ENCODE measurements at regions not wholly inside any gene's neighbourhood (a gene's known extent, or its start where the extent isn't known, plus 50 kb on each side); places are given as distances from the start of the nearest gene placed in this dataset.

GRCh38 chr18:22325396-22325795 is 92.3 kb downstream of the CTAGE1 start:
- Histone ChIP-seq H3K79me2 (ENCODE audit: insufficient read depth) (no peaks in the 10 kb centered on the region), H4K20me1 (ENCODE audit: insufficient read depth) (no peaks in the 10 kb centered on the region), H3K27ac (no peak overlapping the region), H3K4me3 (no peak overlapping the region), H3K36me3 (ENCODE audit: low read depth) (no peaks in the 10 kb centered on the region), H3K9me3 (ENCODE audit: low read depth) (no peaks in the 10 kb centered on the region), H2AFZ (no peak overlapping the region), H3K4me2 (ENCODE audit: unreplicated experiment) (no peak overlapping the region), H3K4me1 (ENCODE audit: insufficient read depth) (no peaks in the 10 kb centered on the region), H3F3A (ENCODE audit: insufficient read depth) (no peaks in the 10 kb centered on the region), H3K27me3 (replicated peaks; ENCODE audit: insufficient read depth) (no peaks in the 10 kb centered on the region; the same call in 1 of the 2 replicates), H3K9ac (no peak overlapping the region), H3K9me2 (ENCODE audit: insufficient read depth) (no peaks in the 10 kb centered on the region)
- 95 to 96% methylated on average over 8 of the region's 8 CpGs for WGBS, 2 experiments (ENCODE audit: low coverage in 1 of 2, low lambda C conversion rate in 2 of 2, missing lambda C conversion rate in 2 of 2)
- in situ Hi-C loops (cut with MboI), result no loop called here
- no peak for DNase-seq
- no peak for TF ChIP-seq EZH2phosphoT487 (IDR thresholded peaks at IDR 0.05; ENCODE audit: insufficient read depth, low read depth)
- no peak for TF ChIP-seq EZH2 (IDR thresholded peaks at IDR 0.05; ENCODE audit: insufficient read depth, poor library complexity, severe bottlenecking)

DNA sequence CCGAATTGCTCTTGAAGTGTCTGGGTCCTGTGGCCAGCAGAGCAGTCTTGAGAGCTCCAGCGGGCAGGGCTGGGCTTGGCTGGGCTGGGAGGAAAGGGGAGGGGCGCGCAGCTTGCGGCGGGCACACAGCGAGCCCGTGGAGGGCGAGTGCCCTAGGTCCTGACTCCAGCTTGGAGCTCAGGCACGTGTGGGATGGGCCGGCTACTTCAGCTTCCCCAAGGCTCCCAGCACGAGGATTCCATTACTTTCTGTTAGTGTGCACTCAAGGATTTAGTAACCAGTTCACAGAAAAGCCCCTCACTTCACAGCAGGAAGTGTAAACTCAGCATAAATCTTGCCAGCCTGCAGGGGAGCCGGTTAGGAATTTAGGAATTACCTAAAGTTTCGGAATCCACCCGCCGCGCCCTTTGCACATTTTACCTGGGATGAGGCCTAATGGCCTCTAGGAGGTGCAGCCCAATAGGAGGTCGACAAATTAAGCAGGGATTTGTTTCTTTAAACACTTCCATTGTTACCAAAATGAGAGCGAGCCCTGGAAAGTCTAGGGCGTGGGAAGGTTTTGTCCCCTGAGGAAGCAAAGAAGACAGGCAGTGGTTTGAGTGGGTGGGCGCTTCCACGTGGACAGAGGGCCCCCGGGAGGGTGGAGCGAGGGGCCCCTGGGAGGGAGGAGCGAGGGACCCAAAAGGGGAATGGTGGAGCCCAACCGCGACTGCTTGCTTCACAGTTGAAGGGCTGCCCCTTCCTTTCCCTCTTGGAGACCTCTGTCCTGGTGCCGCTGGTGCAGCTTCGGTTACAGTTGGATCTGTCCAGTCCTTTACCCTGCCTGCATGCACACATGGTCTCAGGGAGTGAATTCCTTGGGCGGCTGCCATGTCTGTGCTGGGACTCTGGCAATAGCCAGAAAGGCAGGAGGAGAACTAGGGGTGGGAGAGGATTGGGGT is 93.3 kb downstream of the CTAGE1 start:
- peak overlapping the region; percentile 51 for H2AFZ ChIP-seq
- no peak overlapping the region for H3K9ac ChIP-seq
- H3K9me3 ChIP-seq (ENCODE audit: low read depth), result no peaks in the 10 kb centered on the region
- H3K4me2 ChIP-seq (ENCODE audit: unreplicated experiment), result peak overlapping the region; percentile 44
- no peaks in the 10 kb centered on the region for H3K36me3 ChIP-seq (ENCODE audit: low read depth)
- no peak overlapping the region for H3K27ac ChIP-seq
- in situ Hi-C loops (cut with MboI), result no loop called here
- no peaks in the 10 kb centered on the region for H4K20me1 ChIP-seq (ENCODE audit: insufficient read depth)
- H3K9me2 ChIP-seq (ENCODE audit: insufficient read depth), result no peaks in the 10 kb centered on the region
- H3K79me2 ChIP-seq (ENCODE audit: insufficient read depth), result no peaks in the 10 kb centered on the region
- DNase-seq, result peak; percentile 47
- H3F3A ChIP-seq (ENCODE audit: insufficient read depth), result no peaks in the 10 kb centered on the region
- no peak for TF ChIP-seq EZH2 (IDR thresholded peaks at IDR 0.05; ENCODE audit: insufficient read depth, poor library complexity, severe bottlenecking)
- no peak for TF ChIP-seq EZH2phosphoT487 (IDR thresholded peaks at IDR 0.05; ENCODE audit: insufficient read depth, low read depth)
- H3K4me1 ChIP-seq (ENCODE audit: insufficient read depth), result no peaks in the 10 kb centered on the region
- H3K4me3 ChIP-seq, result 0 out of 2 replicates have a peak overlapping the region, but pooled peaks have one; percentile 31
- H3K27me3 ChIP-seq (replicated peaks; ENCODE audit: insufficient read depth), result no peaks in the 10 kb centered on the region; the same call in 1 of the 2 replicates
- 38 to 39% methylated on average over 28 to 30 of the region's 30 CpGs for WGBS, 2 experiments (ENCODE audit: low coverage in 1 of 2, low lambda C conversion rate in 2 of 2, missing lambda C conversion rate in 2 of 2)

DNA sequence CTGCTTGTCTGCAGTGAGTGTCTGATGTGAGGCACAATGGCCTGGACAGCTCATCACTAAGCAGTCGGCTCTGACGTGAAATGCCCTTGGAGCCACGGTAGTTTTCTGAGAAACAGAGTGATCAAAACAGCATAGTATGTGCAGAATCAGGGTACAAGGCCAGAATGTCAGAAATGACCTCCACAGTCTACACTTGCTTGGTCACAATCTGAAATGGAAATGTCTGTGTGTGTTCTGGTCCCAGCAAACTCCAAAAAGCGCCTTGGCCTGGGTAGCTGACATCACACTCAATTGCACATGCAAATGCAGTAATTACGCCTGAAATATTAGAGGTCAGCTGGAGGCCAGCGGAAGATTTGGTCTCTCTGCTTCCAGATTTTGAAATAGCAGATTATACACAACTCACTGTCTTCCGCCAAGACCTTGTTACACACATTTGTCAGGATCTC is 95.4 kb downstream of the CTAGE1 start:
- in situ Hi-C loops (cut with MboI), result no loop called here
- Histone ChIP-seq H3K4me3 (no peak overlapping the region), H3K36me3 (ENCODE audit: low read depth) (no peaks in the 10 kb centered on the region), H3F3A (ENCODE audit: insufficient read depth) (peaks cover 4% of the 10 kb centered on the region; the same call in 1 of the 2 replicates), H2AFZ (no peak overlapping the region), H3K9me2 (ENCODE audit: insufficient read depth) (no peaks in the 10 kb centered on the region), H3K9me3 (ENCODE audit: low read depth) (no peaks in the 10 kb centered on the region), H3K4me2 (ENCODE audit: unreplicated experiment) (no peak overlapping the region), H3K4me1 (ENCODE audit: insufficient read depth) (peaks cover 12% of the 10 kb centered on the region), H3K27me3 (replicated peaks; ENCODE audit: insufficient read depth) (no peaks in the 10 kb centered on the region), H3K9ac (no peak overlapping the region), H3K27ac (no peak overlapping the region), H4K20me1 (ENCODE audit: insufficient read depth) (no peaks in the 10 kb centered on the region), H3K79me2 (ENCODE audit: insufficient read depth) (no peaks in the 10 kb centered on the region)
- no peak for TF ChIP-seq EZH2phosphoT487 (IDR thresholded peaks at IDR 0.05; ENCODE audit: insufficient read depth, low read depth)
- TF ChIP-seq EZH2 (IDR thresholded peaks at IDR 0.05; ENCODE audit: insufficient read depth, poor library complexity, severe bottlenecking), result no peak
- DNase-seq, result no peak
- WGBS, 2 experiments (ENCODE audit: low coverage in 1 of 2, low lambda C conversion rate in 2 of 2, missing lambda C conversion rate in 2 of 2), result 90 to 92% methylated on average over 7 of the region's 7 CpGs

GRCh38 chr18:22320771-22321170 is 96.9 kb downstream of the CTAGE1 start:
- Histone ChIP-seq H3F3A (ENCODE audit: insufficient read depth) (peaks cover 4% of the 10 kb centered on the region; the same call in 1 of the 2 replicates), H3K79me2 (ENCODE audit: insufficient read depth) (no peaks in the 10 kb centered on the region), H3K9me2 (ENCODE audit: insufficient read depth) (no peaks in the 10 kb centered on the region), H3K27me3 (replicated peaks; ENCODE audit: insufficient read depth) (no peaks in the 10 kb centered on the region), H3K9me3 (ENCODE audit: low read depth) (no peaks in the 10 kb centered on the region), H3K9ac (no peak overlapping the region), H3K4me3 (no peak overlapping the region), H2AFZ (no peak overlapping the region), H3K4me1 (ENCODE audit: insufficient read depth) (peaks cover 12% of the 10 kb centered on the region), H3K27ac (no peak overlapping the region), H3K36me3 (ENCODE audit: low read depth) (no peaks in the 10 kb centered on the region), H4K20me1 (ENCODE audit: insufficient read depth) (no peaks in the 10 kb centered on the region), H3K4me2 (ENCODE audit: unreplicated experiment) (no peak overlapping the region)
- WGBS, 2 experiments (ENCODE audit: low coverage in 1 of 2, low lambda C conversion rate in 2 of 2, missing lambda C conversion rate in 2 of 2), result 84 to 88% methylated on average over 3 of the region's 3 CpGs
- no peak for DNase-seq
- in situ Hi-C loops (cut with MboI), result no loop called here
- no peak for TF ChIP-seq EZH2phosphoT487 (IDR thresholded peaks at IDR 0.05; ENCODE audit: insufficient read depth, low read depth)
- TF ChIP-seq EZH2 (IDR thresholded peaks at IDR 0.05; ENCODE audit: insufficient read depth, poor library complexity, severe bottlenecking), result no peak
